ENCODE measurements at regions not wholly inside any gene's neighbourhood (a gene's known extent, or its start where the extent isn't known, plus 50 kb on each side); places are given as distances from the start of the nearest gene placed in this dataset.

DNA sequence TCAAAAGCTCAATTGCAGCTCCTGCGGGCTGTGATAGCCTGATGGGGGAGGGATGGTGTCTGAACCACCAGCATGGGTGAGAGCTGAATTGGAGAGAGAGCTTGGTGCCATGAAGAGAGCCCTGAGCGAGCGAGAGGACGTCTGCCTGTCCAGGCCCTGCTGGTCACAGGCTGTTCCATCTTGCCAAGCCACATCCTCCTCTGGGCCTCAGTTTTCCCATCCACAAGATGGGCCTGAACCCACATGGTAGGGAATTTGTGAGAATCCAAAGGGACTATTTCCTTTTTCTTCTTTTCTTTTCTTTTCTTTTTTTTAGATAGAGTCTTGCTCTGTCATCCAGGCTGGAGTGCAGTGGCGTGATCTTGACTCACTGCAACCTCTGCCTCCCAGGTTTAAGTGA is 276.4 kb downstream of the VRK1 start:
- no peak for TF ChIP-seq EZH2 (IDR thresholded peaks at IDR 0.05; ENCODE audit: insufficient read depth, poor library complexity, severe bottlenecking)
- no peak for TF ChIP-seq EZH2phosphoT487 (IDR thresholded peaks at IDR 0.05; ENCODE audit: insufficient read depth, low read depth)

All from GM23248 (cell line).